ENCODE measurements at regions not wholly inside any gene's neighbourhood (a gene's known extent, or its start where the extent isn't known, plus 50 kb on each side); places are given as distances from the start of the nearest gene placed in this dataset.
"Not testable (repeated sequence)": the region's sequence is repeated elsewhere in the genome, so short reads cannot be mapped to it uniquely, and the experiment has no call there.

DNA sequence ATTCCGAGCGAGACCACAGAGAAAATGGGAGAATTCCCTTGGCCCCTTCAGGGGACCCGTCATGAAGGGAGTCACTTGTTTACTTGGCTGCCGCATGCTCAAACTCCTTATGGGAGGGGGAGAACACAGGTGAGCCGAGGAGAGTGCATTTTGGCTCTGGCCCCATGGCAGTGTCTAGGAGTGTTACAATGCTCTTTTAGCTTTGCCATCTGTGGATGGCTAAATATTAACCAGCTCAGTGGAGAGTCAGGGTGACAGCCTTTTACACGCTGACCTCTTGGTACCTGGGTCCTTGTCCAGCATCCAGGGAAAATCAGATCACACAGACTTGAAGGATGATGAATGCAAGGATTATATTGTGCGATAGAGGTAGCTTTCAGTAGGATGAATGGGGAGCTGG, 146.4 kb upstream of the ATXN7L3B start:
- no peak for DNase-seq (ENCODE audit: low spot score)

GRCh38 chr12:74393272-74393671, 144.4 kb upstream of the ATXN7L3B start:
- DNase-seq (ENCODE audit: low spot score): no peak

DNA sequence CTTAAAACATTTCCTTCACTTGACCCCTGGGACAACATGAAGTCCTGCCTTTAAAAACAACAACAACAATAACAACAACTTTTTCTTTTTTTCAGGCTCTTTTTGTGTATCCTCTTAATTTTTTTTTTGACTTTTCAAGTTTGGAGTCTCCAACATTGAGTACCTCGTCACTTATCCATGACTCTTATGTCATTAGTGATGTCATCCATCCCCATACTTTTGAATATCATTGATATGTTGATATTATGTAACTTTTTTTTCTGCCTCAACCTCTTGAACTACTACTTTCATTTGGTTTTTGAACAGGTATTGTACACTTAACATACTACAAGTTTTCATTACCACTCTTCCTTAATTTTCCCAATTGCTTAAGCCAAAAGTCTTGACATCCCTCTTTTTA, 143.0 kb upstream of the ATXN7L3B start:
- no peak for DNase-seq (ENCODE audit: low spot score)

- DNase-seq (ENCODE audit: low spot score): no peak
Observed at GRCh38 chr12:74401035-74401434, 136.6 kb upstream of the ATXN7L3B start.

DNA sequence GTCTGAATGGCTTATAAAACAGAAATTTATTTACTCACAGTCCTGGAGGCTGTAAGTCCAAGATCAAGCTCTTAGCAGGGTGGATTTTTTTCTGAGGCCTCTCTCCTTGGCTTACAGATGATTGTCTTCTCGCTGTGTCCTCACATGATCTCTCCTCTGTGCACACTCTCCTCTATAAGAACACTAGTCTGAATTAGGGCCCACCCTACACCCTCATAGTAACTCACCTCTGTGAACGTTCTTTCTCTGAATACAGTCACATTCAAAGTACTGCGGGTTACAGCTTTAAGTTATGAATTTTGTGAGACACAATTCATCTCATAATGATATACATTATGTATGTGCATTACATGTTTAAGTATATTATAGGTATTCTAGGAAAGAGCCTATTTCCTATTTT, 135.7 kb upstream of the ATXN7L3B start:
- no peak for DNase-seq (ENCODE audit: low spot score)

GRCh38 chr12:74403221-74403470, 134.5 kb upstream of the ATXN7L3B start:
- DNase-seq (ENCODE audit: low spot score): not testable (repeated sequence)

DNA sequence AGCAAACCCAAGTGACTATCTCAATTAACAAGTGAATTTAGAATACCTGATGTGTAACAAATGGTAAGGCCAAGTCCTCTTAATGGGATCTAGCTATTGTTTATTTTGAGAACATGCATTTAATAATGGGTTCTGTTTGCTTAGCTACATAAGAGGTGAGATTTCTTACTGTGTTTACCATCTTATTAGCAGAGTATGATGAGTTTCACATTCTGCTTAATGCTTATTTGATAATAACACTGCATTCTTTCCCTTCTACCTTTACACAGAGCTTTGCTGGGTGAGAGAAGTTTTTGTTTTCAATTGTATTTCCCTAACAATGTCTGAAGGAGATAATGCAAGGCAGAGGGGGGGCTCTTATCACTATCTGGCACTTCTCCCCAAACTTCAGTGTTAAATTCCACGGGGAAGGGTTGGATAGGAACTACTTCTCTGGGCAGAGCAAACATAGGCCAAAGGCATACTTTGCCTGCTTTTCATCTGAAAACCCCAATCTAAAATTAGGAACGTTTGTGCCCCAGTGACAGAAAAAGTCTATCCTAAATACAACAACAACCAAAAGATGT, 129.0 kb upstream of the ATXN7L3B start:
- DNase-seq (ENCODE audit: low spot score): no peak

DNA sequence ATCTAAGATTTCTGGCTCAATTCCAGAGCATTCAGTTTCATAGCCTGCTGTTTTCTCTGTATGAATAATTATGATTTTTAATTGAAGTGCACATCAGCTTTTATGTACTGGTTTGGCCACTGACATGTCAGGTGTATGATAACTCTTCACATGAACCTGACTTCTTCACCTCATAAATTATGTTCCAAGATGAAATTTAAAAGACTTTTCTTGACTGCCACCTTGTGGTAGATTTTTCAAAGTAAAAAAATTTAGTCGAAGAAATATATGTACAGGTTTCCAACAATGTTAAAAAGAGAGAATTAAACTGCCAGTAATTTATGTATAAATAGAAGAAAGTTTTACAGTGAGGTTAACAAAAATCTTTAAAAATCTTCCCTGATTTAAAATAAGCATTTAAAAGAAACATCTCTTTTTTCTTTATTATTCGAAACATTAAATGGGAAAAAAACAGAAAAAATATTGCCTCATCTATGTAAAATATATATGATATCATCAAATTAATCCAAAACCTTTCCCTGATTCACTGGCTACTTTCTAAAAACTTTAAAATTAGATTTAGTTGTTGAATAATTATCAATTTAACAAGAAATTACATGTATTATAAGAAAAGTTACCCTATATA, 124.9 kb upstream of the ATXN7L3B start:
- DNase-seq (ENCODE audit: low spot score): no peak

DNA sequence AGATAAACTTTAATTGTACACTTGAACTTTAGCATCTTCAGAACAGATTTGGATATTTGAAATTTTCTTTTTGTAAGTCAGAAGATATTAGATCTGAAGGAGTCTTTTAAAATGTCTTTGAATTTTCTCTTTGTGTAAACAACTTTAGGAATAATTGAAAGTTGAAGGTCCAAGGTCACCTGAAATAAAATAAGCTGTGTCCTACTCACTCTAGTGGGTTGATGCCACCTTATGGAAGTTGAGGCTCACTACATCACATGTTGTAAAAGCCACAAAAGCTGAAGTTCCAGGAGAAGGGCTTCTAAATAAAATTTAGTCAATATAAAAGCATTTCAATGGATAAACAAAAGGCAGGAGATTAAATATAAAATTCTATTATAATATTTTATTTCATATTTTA, 122.0 kb upstream of the ATXN7L3B start:
- DNase-seq (ENCODE audit: low spot score): peak; percentile 18

- no peak for DNase-seq (ENCODE audit: low spot score)
Observed at GRCh38 chr12:74418573-74418972, 119.1 kb upstream of the ATXN7L3B start.

- DNase-seq (ENCODE audit: low spot score): no peak
Observed at GRCh38 chr12:74424778-74425177, 112.9 kb upstream of the ATXN7L3B start.

DNA sequence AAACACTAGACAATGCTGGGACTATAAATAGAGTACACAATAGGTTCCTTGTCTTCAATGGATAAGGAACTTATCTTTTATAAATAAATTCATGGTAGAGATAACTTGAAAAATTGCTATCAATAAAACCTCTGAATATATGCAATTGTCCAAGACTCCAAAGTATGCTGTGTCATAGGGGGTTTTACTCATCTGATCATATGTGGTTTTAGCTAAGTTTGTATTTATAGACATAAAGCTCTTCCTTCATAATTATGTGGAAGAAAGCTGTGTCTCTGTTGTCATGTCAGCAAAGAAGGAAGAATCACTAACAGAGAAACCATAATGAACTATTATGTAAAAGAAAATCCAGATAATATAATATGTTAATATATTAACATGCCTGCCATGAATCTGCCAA, 111.5 kb upstream of the ATXN7L3B start:
- no peak for DNase-seq (ENCODE audit: low spot score)

- DNase-seq (ENCODE audit: low spot score): no peak
Observed at GRCh38 chr12:74429535-74429934, 108.1 kb upstream of the ATXN7L3B start.

- DNase-seq (ENCODE audit: low spot score): no peak
Observed at GRCh38 chr12:74431801-74432200, 105.8 kb upstream of the ATXN7L3B start.

DNA sequence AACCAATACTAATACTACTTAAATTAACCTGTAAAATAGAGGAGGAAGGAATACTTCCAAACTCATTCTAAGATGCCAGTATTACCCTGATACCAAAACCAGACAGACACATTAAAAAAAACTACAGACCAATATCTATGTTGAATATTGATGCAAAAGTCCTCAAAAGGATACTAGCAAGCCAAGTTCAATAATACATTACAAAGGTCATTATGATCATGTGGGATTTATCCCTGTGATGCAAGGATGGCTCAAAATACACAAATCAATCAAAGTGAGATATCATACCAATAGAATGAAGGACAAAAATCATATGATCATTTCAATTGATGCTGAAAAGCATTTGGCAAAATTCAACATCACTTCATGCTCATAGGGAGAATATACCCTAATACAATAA, 97.2 kb upstream of the ATXN7L3B start:
- no peak for DNase-seq (ENCODE audit: low spot score)

- no peak for DNase-seq (ENCODE audit: low spot score)
Observed at GRCh38 chr12:74441872-74442271, 95.8 kb upstream of the ATXN7L3B start.

DNA sequence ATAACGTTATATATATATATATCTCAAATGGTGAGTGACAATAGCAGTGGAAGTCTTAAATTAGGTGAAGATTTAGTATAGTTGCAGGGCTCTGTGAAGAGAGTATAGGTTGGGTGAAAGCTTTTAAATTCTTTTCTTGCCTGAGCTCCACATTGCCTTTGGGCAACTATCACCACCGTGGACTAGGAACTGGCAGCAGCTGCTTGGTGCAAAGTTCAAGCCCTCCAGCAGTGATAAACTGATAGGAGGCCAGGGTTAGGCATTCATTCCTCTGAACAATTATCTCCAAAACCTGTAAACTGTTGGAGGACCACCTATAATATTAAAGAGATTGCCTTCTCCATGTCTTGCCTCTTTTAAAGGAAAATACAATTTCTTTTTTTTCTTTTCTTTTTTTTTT, 91.2 kb upstream of the ATXN7L3B start:
- no peak for DNase-seq (ENCODE audit: low spot score)

- no peak for DNase-seq (ENCODE audit: low spot score)
Observed at GRCh38 chr12:74449872-74450271, 87.8 kb upstream of the ATXN7L3B start.

- no peak for DNase-seq (ENCODE audit: low spot score)
Observed at GRCh38 chr12:74454109-74454508, 83.5 kb upstream of the ATXN7L3B start.

DNA sequence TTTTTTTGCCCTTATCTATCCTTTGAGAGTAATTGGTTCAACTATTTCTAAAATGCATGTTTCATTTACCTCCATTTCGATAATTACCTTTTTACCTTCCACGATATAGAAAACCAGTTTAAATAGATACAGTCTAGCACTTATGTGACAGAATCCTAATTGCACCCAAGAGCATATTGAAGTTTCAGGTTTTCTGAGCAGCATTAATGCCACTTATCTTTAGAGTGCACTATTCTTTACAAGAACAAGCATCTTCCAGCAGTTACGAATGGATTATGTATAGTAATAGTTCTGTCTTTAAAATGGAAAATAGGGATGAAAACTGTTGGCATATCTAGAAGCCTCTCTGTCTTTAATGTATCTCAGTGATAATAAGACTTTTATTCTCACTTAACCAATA, 82.2 kb upstream of the ATXN7L3B start:
- no peak for DNase-seq (ENCODE audit: low spot score)

DNA sequence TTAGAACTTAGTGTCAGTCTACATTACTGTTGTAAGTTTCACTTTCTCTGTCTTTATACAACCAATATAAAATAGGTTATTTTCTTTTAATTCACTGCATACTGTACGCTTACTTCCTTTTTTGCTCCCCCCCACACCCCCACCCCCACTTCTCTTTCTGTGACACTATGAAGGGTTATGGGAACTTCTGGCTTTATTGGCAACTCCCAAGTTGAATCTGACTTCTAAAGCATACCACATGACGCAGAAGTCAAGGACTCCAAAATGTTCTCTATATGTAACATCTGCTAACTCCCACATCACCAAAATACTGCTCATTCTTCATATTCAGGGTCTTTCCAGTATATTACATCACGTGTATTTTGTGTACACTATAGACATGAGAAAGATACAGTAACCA, 81.2 kb upstream of the ATXN7L3B start:
- no peak for DNase-seq (ENCODE audit: low spot score)

DNA sequence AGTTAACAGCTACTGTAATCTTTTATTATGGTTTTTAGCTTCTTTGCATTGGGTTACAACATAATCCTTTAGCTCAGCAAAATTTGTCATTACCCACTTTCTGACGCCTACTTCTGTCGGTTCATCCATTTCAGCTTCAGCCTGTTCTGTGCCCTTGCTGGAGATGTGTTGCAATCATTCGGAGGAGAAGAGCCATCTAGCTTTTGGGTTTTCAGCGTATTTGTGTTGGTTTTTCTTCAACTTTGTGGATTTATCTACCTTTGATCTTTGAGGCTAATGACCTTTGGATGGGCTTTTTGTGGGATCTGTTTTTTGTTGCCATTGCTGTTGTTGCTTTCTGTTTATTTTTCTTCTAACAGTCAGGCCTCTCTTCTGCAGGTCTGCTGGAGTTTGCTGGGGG, 69.2 kb upstream of the ATXN7L3B start:
- no peak for DNase-seq (ENCODE audit: low spot score)

GRCh38 chr12:74476234-74476633, 61.4 kb upstream of the ATXN7L3B start:
- no peak for DNase-seq (ENCODE audit: low spot score)

DNA sequence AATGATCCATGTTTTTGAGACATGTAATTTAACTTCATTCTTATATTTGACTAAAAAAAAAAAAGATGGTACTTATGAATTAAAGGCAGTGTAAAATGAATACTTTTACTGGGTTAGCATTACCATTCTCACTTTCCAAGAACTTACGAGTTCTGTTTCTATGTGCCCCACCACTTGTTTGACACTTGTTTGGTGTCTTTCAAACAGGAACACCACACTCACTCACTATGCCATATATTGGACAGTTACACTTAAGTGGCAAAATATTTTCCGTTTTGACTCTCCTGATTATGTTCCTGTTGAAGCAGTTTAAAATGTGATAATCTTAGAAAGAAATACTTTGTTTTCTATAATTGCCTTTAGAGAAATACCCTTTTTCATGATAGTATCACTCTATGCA, 56.6 kb upstream of the ATXN7L3B start:
- DNase-seq (ENCODE audit: low spot score): no peak

GRCh38 chr12:74482115-74482514, 55.5 kb upstream of the ATXN7L3B start:
- DNase-seq (ENCODE audit: low spot score): no peak

Data from HuH-7.5 (cell line).